ENCODE measurements at regions not wholly inside any gene's neighbourhood (a gene's known extent, or its start where the extent isn't known, plus 50 kb on each side); places are given as distances from the start of the nearest gene placed in this dataset.

- DNase-seq: no peak
These were observed 141.4 kb downstream of the OGFRL1 start for GRCh38 chr6:71430018-71430417.

- no peak for DNase-seq
These were observed 144.8 kb downstream of the OGFRL1 start for GRCh38 chr6:71433441-71433840.

- DNase-seq: no peak
These were observed 155.6 kb downstream of the OGFRL1 start for GRCh38 chr6:71444222-71444621.

- peak; percentile 11 to 19 (median 17) for DNase-seq
These were observed 157.4 kb downstream of the OGFRL1 start for GRCh38 chr6:71446057-71446456.

- no peak for DNase-seq
These were observed 157.9 kb downstream of the OGFRL1 start for GRCh38 chr6:71446470-71446869.

- no peak for DNase-seq
These were observed 164.2 kb downstream of the OGFRL1 start for GRCh38 chr6:71452697-71453370.

- no peak for DNase-seq
These were observed 164.7 kb downstream of the OGFRL1 start for GRCh38 chr6:71453371-71453706.

GRCh38 chr6:71454056-71454455 is 165.4 kb downstream of the OGFRL1 start:
- no peak for DNase-seq

GRCh38 chr6:71457929-71458328 is 169.3 kb downstream of the OGFRL1 start:
- peak; percentile 46 to 66 (median 53) for DNase-seq

GRCh38 chr6:71459162-71459561 is 170.6 kb downstream of the OGFRL1 start:
- DNase-seq: no peak

GRCh38 chr6:71460933-71461332 is 172.3 kb downstream of the OGFRL1 start:
- DNase-seq: no peak

GRCh38 chr6:71463061-71463460 is 174.4 kb downstream of the OGFRL1 start:
- DNase-seq: no peak

GRCh38 chr6:71465096-71465495 is 176.5 kb downstream of the OGFRL1 start:
- no peak for DNase-seq

GRCh38 chr6:71466362-71466761 is 177.8 kb downstream of the OGFRL1 start:
- DNase-seq: no peak

GRCh38 chr6:71468038-71468437 is 179.4 kb downstream of the OGFRL1 start:
- no peak for DNase-seq

GRCh38 chr6:71468841-71469700 is 180.5 kb downstream of the OGFRL1 start:
- DNase-seq: peak in 1 of 3 donors; percentile 86

GRCh38 chr6:71471718-71472117 is 183.1 kb downstream of the OGFRL1 start:
- no peak for DNase-seq

- DNase-seq: peak in 1 of 3 donors; percentile 62
These were observed 185.3 kb downstream of the OGFRL1 start for GRCh38 chr6:71473926-71474325.

GRCh38 chr6:71474942-71475341 is 186.3 kb downstream of the OGFRL1 start:
- DNase-seq: peak in 2 of 3 donors; percentile 56 to 79

- no peak for DNase-seq
These were observed 187.8 kb downstream of the OGFRL1 start for GRCh38 chr6:71476371-71476770.

GRCh38 chr6:71476872-71477271 is 188.3 kb downstream of the OGFRL1 start:
- DNase-seq: no peak

GRCh38 chr6:71478834-71479541 is 190.4 kb downstream of the OGFRL1 start:
- peak in 2 of 3 donors; percentile 54 to 88 for DNase-seq

- no peak for DNase-seq
These were observed 192.0 kb downstream of the OGFRL1 start for GRCh38 chr6:71480577-71480976.
